HG03378 (cell line): ENCODE measurements at regions not wholly inside any gene's neighbourhood (a gene's known extent, or its start where the extent isn't known, plus 50 kb on each side); places are given as distances from the start of the nearest gene placed in this dataset.

ENCODE experiments used
- ATAC-seq: cut with Tn5 transposase; IDR thresholded peaks from one replicate; pipeline ENCODE4 v1.9.1; 2021; ENCODE audit warnings: mild to moderate bottlenecking, moderate library complexity; ENCODE audit not compliant: unreplicated experiment

GRCh38 chr5:165119175-165119574 is 1613.8 kb downstream of the MAT2B start:
- no peak for ATAC-seq

GRCh38 chr5:165126598-165126997 is 1621.2 kb downstream of the MAT2B start:
- no peak for ATAC-seq

- ATAC-seq, result no peak
Measured at GRCh38 chr5:165127941-165128340, 1622.5 kb downstream of the MAT2B start.

- no peak for ATAC-seq
Measured at GRCh38 chr5:165130656-165131055, 1625.2 kb downstream of the MAT2B start.

GRCh38 chr5:165134155-165134554 is 1628.7 kb downstream of the MAT2B start:
- ATAC-seq, result no peak

- no peak for ATAC-seq
Measured at GRCh38 chr5:165135565-165135964, 1630.1 kb downstream of the MAT2B start.

- no peak for ATAC-seq
Measured at GRCh38 chr5:165137701-165138100, 1632.3 kb downstream of the MAT2B start.

- no peak for ATAC-seq
Measured at GRCh38 chr5:165138236-165138635, 1632.8 kb downstream of the MAT2B start.

- ATAC-seq, result no peak
Measured at GRCh38 chr5:165139262-165139661, 1633.8 kb downstream of the MAT2B start.

GRCh38 chr5:165139721-165140120 is 1634.3 kb downstream of the MAT2B start:
- ATAC-seq, result no peak

GRCh38 chr5:165143741-165144140 is 1638.3 kb downstream of the MAT2B start:
- no peak for ATAC-seq

GRCh38 chr5:165149431-165149830 is 1644.0 kb downstream of the MAT2B start:
- ATAC-seq, result no peak

GRCh38 chr5:165152058-165152457 is 1646.6 kb downstream of the MAT2B start:
- no peak for ATAC-seq

GRCh38 chr5:165157219-165157618 is 1651.8 kb downstream of the MAT2B start:
- ATAC-seq, result no peak

- no peak for ATAC-seq
Measured at GRCh38 chr5:165161204-165161603, 1655.8 kb downstream of the MAT2B start.

- no peak for ATAC-seq
Measured at GRCh38 chr5:165163861-165164260, 1658.4 kb downstream of the MAT2B start.

GRCh38 chr5:165173651-165174050 is 1668.2 kb downstream of the MAT2B start:
- ATAC-seq, result no peak

GRCh38 chr5:165175041-165175440 is 1669.6 kb downstream of the MAT2B start:
- no peak for ATAC-seq

GRCh38 chr5:165184183-165184582 is 1678.8 kb downstream of the MAT2B start:
- ATAC-seq, result no peak

GRCh38 chr5:165185716-165186115 is 1680.3 kb downstream of the MAT2B start:
- ATAC-seq, result no peak

- no peak for ATAC-seq
Measured at GRCh38 chr5:165187815-165188214, 1682.4 kb downstream of the MAT2B start.

GRCh38 chr5:165188556-165189175 is 1683.2 kb downstream of the MAT2B start:
- ATAC-seq, result no peak

- ATAC-seq, result no peak
Measured at GRCh38 chr5:165196961-165197360, 1691.5 kb downstream of the MAT2B start.
